H1 (cell line): ENCODE measurements at regions not wholly inside any gene's neighbourhood (a gene's known extent, or its start where the extent isn't known, plus 50 kb on each side); places are given as distances from the start of the nearest gene placed in this dataset.

Experiments
- CBX8 ChIP-seq: fragments of 300-800, 300-1000 bp; sonication (generic); IDR thresholded peaks from 2 replicates; pipeline ENCODE4 v1.7.1; 2016; ENCODE audit warnings: low read depth, low read length, borderline replicate concordance
- CTBP2 ChIP-seq: IDR thresholded peaks from 2 replicates; pipeline ENCODE4 v1.7.0; 2011; ENCODE audit warnings: borderline replicate concordance, mild to moderate bottlenecking, moderate library complexity, mixed read lengths, low read length; ENCODE audit not compliant: insufficient read depth, insufficient read length
- EGR1 ChIP-seq: IDR thresholded peaks from 2 replicates; pipeline ENCODE4 v1.6.1; 2011; ENCODE audit warnings: low read depth, low read length, borderline replicate concordance
- GABPA ChIP-seq: IDR thresholded peaks from 2 replicates; pipeline ENCODE4 v1.6.1; 2011; ENCODE audit warnings: mild to moderate bottlenecking, low read length, moderate library complexity, borderline replicate concordance; ENCODE audit not compliant: insufficient read depth
- HDAC6 ChIP-seq: IDR thresholded peaks from one replicate; pipeline ENCODE4 v1.7.1; 2012; ENCODE audit warnings: low read depth, mild to moderate bottlenecking, inconsistent platforms, low read length, moderate library complexity
- PHF8 ChIP-seq: fragments of 200-600 bp; sonication (generic); conservative IDR thresholded peaks from 2 replicates; pipeline ENCODE4 v1.7.1; 2012; ENCODE audit warnings: low read depth, mild to moderate bottlenecking, inconsistent platforms, low read length, moderate library complexity
- POU5F1 ChIP-seq: IDR thresholded peaks from 2 replicates; pipeline ENCODE4 v1.6.1; 2011; ENCODE audit warnings: low read depth, mild to moderate bottlenecking, low read length, moderate library complexity
- SIX5 ChIP-seq: IDR thresholded peaks from 2 replicates; pipeline ENCODE4 v1.6.1; 2011; ENCODE audit warnings: mild to moderate bottlenecking, low read depth, low read length
- SP1 ChIP-seq: IDR thresholded peaks from 2 replicates; pipeline ENCODE4 v1.6.1; 2011; ENCODE audit warnings: low read depth, low read length

GRCh38 chr13:59562924-59563323 is 600.8 kb downstream of the DIAPH3 start (continued):
- no peak for TF ChIP-seq CBX8
- TF ChIP-seq POU5F1, result no peak
- TF ChIP-seq HDAC6, result no peak
- no peak for TF ChIP-seq SP1
- no peak for TF ChIP-seq PHF8
- TF ChIP-seq EGR1, result no peak
- no peak for TF ChIP-seq GABPA
- TF ChIP-seq SIX5, result no peak
- no peak for TF ChIP-seq CTBP2
